ENCODE measurements at regions not wholly inside any gene's neighbourhood (a gene's known extent, or its start where the extent isn't known, plus 50 kb on each side); places are given as distances from the start of the nearest gene placed in this dataset.

- peaks cover 3% of the 10 kb centered on the region for H3K9me3 Mint-ChIP-seq (ENCODE audit: insufficient read depth)
- H3K4me3 ChIP-seq (ENCODE audit: control extremely low read depth in 1 of 5, extremely low read depth in 1 of 5, insufficient read depth in 1 of 5, low read depth in 2 of 5, low read length in 4 of 5) = no peak overlapping the region
- TF ChIP-seq, protein P1, sequence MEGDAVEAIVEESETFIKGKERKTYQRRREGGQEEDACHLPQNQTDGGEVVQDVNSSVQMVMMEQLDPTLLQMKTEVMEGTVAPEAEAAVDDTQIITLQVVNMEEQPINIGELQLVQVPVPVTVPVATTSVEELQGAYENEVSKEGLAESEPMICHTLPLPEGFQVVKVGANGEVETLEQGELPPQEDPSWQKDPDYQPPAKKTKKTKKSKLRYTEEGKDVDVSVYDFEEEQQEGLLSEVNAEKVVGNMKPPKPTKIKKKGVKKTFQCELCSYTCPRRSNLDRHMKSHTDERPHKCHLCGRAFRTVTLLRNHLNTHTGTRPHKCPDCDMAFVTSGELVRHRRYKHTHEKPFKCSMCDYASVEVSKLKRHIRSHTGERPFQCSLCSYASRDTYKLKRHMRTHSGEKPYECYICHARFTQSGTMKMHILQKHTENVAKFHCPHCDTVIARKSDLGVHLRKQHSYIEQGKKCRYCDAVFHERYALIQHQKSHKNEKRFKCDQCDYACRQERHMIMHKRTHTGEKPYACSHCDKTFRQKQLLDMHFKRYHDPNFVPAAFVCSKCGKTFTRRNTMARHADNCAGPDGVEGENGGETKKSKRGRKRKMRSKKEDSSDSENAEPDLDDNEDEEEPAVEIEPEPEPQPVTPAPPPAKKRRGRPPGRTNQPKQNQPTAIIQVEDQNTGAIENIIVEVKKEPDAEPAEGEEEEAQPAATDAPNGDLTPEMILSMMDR (IDR thresholded peaks at IDR 0.05) = no peak
- no peak for TF ChIP-seq EZH2 (IDR thresholded peaks at IDR 0.05; ENCODE audit: borderline replicate concordance, insufficient read depth, low read depth, low read length, poor library complexity, severe bottlenecking)
- no peak overlapping the region for H3K9ac ChIP-seq (ENCODE audit: low read length)
- no peaks in the 10 kb centered on the region for H3K27me3 Mint-ChIP-seq
- intact Hi-C loops (cut with micrococcal nuclease) = no loop called here
- ATAC-seq (ENCODE audit: low read depth) (no peak), DNase-seq (no peak)
- no peak overlapping the region for H3K4me3 Mint-ChIP-seq
- H3K27me3 ChIP-seq (replicated peaks in 1 of 4; ENCODE audit: control extremely low read depth in 1 of 4, control insufficient read depth in 3 of 4, insufficient read depth in 4 of 4, low read length in 3 of 4) = no peaks in the 10 kb centered on the region
- ChIA-PET POLR2A (no interaction called here), CTCF (no interaction called here)
- H3K27ac ChIP-seq (ENCODE audit: low read length in 2 of 2) = no peak overlapping the region
- no peaks in the 10 kb centered on the region for H3K4me1 Mint-ChIP-seq
- no peak overlapping the region for H2AFZ ChIP-seq (ENCODE audit: insufficient read depth, low read depth, low read length, poor library complexity, severe bottlenecking)
- H3K36me3 ChIP-seq (replicated peaks in 1 of 2; ENCODE audit: control extremely low read depth in 1 of 2, control insufficient read depth in 1 of 2, extremely low read depth in 1 of 2, insufficient read depth in 2 of 2, low read length in 1 of 2) = no peaks in the 10 kb centered on the region
- peaks cover 0 to 17% (median 0%) of the 10 kb centered on the region in 3 donors for H3K9me3 ChIP-seq (ENCODE audit: control extremely low read depth in 1 of 3, control insufficient read depth in 2 of 3, insufficient read depth in 1 of 3, low read length in 2 of 3)
- H4K20me1 ChIP-seq (ENCODE audit: control insufficient read depth, insufficient read depth, low read length, poor library complexity, severe bottlenecking) = no peaks in the 10 kb centered on the region
- no peaks in the 10 kb centered on the region for H3K4me1 ChIP-seq (ENCODE audit: control insufficient read depth in 2 of 2, insufficient read depth in 2 of 2, low read length in 2 of 2)
- H3K4me2 ChIP-seq (replicated peaks; ENCODE audit: low read depth, low read length, poor library complexity, severe bottlenecking) = no peak overlapping the region
- no peaks in the 10 kb centered on the region for H3K79me2 ChIP-seq (ENCODE audit: control insufficient read depth, insufficient read depth, low read length)
- no peak overlapping the region for H3K27ac Mint-ChIP-seq
Measured at GRCh38 chr10:37582237-37582636, 275.2 kb downstream of the ZNF248 start.

DNA sequence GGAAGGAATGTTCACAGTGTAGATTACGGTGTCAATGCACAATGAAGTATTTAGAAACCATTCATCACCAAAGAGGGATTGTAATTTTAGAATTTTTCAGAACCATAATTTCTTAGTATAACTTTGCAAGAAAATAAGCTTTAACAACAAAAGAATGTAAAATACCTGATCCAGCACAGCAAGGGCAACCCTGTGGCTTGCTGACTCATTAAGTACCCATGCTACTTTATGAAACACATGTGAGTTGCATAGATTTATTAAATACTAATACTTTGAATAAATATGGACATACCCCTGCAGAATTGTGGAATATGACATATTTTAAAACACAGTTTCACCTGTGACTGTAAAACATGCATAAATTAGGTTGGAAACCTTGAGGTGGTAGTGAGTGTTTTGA, 281.3 kb downstream of the ZNF248 start:
- intact Hi-C loops (cut with micrococcal nuclease) = no loop called here
- ATAC-seq (ENCODE audit: low read depth) (no peak), DNase-seq (no peak)
- no peak overlapping the region for H3K9ac ChIP-seq (ENCODE audit: low read length)
- peaks cover 0 to 13% (median 4%) of the 10 kb centered on the region in 3 donors for H3K9me3 ChIP-seq (ENCODE audit: control extremely low read depth in 1 of 3, control insufficient read depth in 2 of 3, insufficient read depth in 1 of 3, low read length in 2 of 3)
- no peak overlapping the region for H3K4me3 ChIP-seq (ENCODE audit: control extremely low read depth in 1 of 5, extremely low read depth in 1 of 5, insufficient read depth in 1 of 5, low read depth in 2 of 5, low read length in 4 of 5)
- Mint-ChIP-seq H3K27ac (no peak overlapping the region), H3K27me3 (no peaks in the 10 kb centered on the region), H3K4me3 (no peak overlapping the region), H3K9me3 (ENCODE audit: insufficient read depth) (peaks cover 7% of the 10 kb centered on the region), H3K4me1 (no peaks in the 10 kb centered on the region)
- no peaks in the 10 kb centered on the region for H3K36me3 ChIP-seq (replicated peaks in 1 of 2; ENCODE audit: control extremely low read depth in 1 of 2, control insufficient read depth in 1 of 2, extremely low read depth in 1 of 2, insufficient read depth in 2 of 2, low read length in 1 of 2)
- no peak overlapping the region for H2AFZ ChIP-seq (ENCODE audit: insufficient read depth, low read depth, low read length, poor library complexity, severe bottlenecking)
- H3K4me2 ChIP-seq (replicated peaks; ENCODE audit: low read depth, low read length, poor library complexity, severe bottlenecking) = no peak overlapping the region
- no peaks in the 10 kb centered on the region for H3K4me1 ChIP-seq (ENCODE audit: control insufficient read depth in 2 of 2, insufficient read depth in 2 of 2, low read length in 2 of 2)
- H3K27me3 ChIP-seq (replicated peaks in 1 of 4; ENCODE audit: control extremely low read depth in 1 of 4, control insufficient read depth in 3 of 4, insufficient read depth in 4 of 4, low read length in 3 of 4) = no peaks in the 10 kb centered on the region
- CTCF ChIA-PET = no interaction called here
- H3K79me2 ChIP-seq (ENCODE audit: control insufficient read depth, insufficient read depth, low read length) = no peaks in the 10 kb centered on the region
- no CpG with 5 or more reads among the region's 1 CpG for WGBS (ENCODE audit: insufficient coverage)
- TF ChIP-seq EZH2 (IDR thresholded peaks at IDR 0.05; ENCODE audit: borderline replicate concordance, insufficient read depth, low read depth, low read length, poor library complexity, severe bottlenecking) = no peak
- TF ChIP-seq, protein P1 (IDR thresholded peaks at IDR 0.05) = no peak
- H3K27ac ChIP-seq (ENCODE audit: low read length in 2 of 2) = no peak overlapping the region
- H4K20me1 ChIP-seq (ENCODE audit: control insufficient read depth, insufficient read depth, low read length, poor library complexity, severe bottlenecking) = no peaks in the 10 kb centered on the region
- POLR2A ChIA-PET = no interaction called here
